HEK293T (cell line): ENCODE measurements at regions not wholly inside any gene's neighbourhood (a gene's known extent, or its start where the extent isn't known, plus 50 kb on each side); places are given as distances from the start of the nearest gene placed in this dataset.

ENCODE experiments used
- CTCF ChIA-PET: fragments of 350-600 bp; formaldehyde crosslinking; extraction: SDS; loops from one replicate; lab custom pipeline; 2021; ENCODE audit warnings: antibody characterized with exemption, inconsistent platforms; lab: Yijun Ruan, JAX
- POLR2A ChIA-PET: fragments of 350-600 bp; formaldehyde crosslinking; extraction: SDS; loops from one replicate; lab custom pipeline; 2020; ENCODE audit warnings: antibody characterized with exemption, inconsistent platforms; lab: Yijun Ruan, JAX
- DNase-seq: peaks from one replicate; pipeline ENCODE4 v3.0.0; 2012; ENCODE audit warnings: mixed read lengths; ENCODE audit errors: extremely low spot score
- ARNT ChIP-seq: fragments of 450-650 bp; IDR thresholded peaks from 2 replicates; pipeline ENCODE4 v1.6.1; 2017; ENCODE audit warnings: mild to moderate bottlenecking
- BHLHE40 ChIP-seq: fragments of 450-650 bp; IDR thresholded peaks from 2 replicates; pipeline ENCODE4 v1.6.1; 2016; ENCODE audit warnings: mild to moderate bottlenecking, moderate library complexity, borderline replicate concordance
- CTBP1 ChIP-seq: fragments of 450-650 bp; IDR thresholded peaks from 2 replicates; pipeline ENCODE4 v1.6.1; 2016; ENCODE audit warnings: borderline replicate concordance
- ELF4 ChIP-seq: fragments of 450-650 bp; IDR thresholded peaks from 2 replicates; pipeline ENCODE4 v1.6.1; 2017; ENCODE audit warnings: antibody characterized with exemption
- FOXA1 ChIP-seq: fragments of 450-650 bp; IDR thresholded peaks from 2 replicates; pipeline ENCODE4 v1.6.1; 2016; ENCODE audit warnings: mild to moderate bottlenecking
- FOXK2 ChIP-seq: fragments of 450-650 bp; IDR thresholded peaks from 2 replicates; pipeline ENCODE4 v1.6.1; 2016; ENCODE audit warnings: mild to moderate bottlenecking
- FOXM1 ChIP-seq: fragments of 450-650 bp; IDR thresholded peaks from 2 replicates; pipeline ENCODE4 v1.6.1; 2017; ENCODE audit warnings: mild to moderate bottlenecking, borderline replicate concordance
- HDGF ChIP-seq: fragments of 450-650 bp; IDR thresholded peaks from 2 replicates; pipeline ENCODE4 v1.6.1; 2017; ENCODE audit warnings: antibody characterized with exemption, borderline replicate concordance
- L3MBTL2 ChIP-seq: fragments of 450-650 bp; conservative IDR thresholded peaks from 2 replicates; pipeline ENCODE4 v1.6.1; 2016; ENCODE audit warnings: mild to moderate bottlenecking
- LEF1 ChIP-seq: fragments of 450-650 bp; IDR thresholded peaks from 2 replicates; pipeline ENCODE4 v1.6.1; 2017; ENCODE audit warnings: mild to moderate bottlenecking, borderline replicate concordance
- NFRKB ChIP-seq: fragments of 450-650 bp; IDR thresholded peaks from 2 replicates; pipeline ENCODE4 v1.6.1; 2016; ENCODE audit warnings: mild to moderate bottlenecking, moderate library complexity
- SP1 ChIP-seq: fragments of 450-650 bp; IDR thresholded peaks from 2 replicates; pipeline ENCODE4 v1.6.1; 2017
- SUZ12 ChIP-seq: fragments of 450-650 bp; IDR thresholded peaks from 2 replicates; pipeline ENCODE4 v1.6.1; 2016; ENCODE audit warnings: mild to moderate bottlenecking
- TARDBP ChIP-seq: fragments of 450-650 bp; IDR thresholded peaks from 2 replicates; pipeline ENCODE4 v1.6.1; 2016
- ZNF384 ChIP-seq: fragments of 450-650 bp; IDR thresholded peaks from 2 replicates; pipeline ENCODE4 v1.6.1; 2016
- TF ChIP-seq, protein P1 (sequence below): fragments of 450-650 bp; IDR thresholded peaks from 2 replicates; pipeline ENCODE4 v1.6.1; 2016

DNA sequence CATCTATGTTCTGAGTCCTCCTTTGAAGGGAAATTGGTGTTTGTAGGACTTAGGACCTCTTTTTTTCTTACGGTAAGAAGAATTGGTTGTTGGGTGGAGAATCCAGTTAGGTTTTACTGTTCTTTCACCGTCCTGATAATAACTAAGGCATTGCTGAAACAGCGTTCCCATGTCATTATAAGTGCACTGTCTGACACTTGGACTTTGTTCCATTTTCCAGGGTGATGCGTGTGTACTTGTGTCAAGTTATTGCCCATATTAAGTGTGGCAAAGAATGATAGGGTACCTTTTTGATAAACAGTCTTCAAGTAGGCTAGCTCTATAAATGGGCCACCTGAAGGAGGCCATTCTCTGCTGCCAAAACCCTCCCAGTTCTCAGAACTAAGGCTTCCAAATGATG, 119.7 kb downstream of the AASDH start:
- ChIA-PET CTCF (no interaction called here), POLR2A (no interaction called here)
- no peak for TF ChIP-seq ZNF384
- no peak for TF ChIP-seq SP1
- no peak for TF ChIP-seq FOXK2
- no peak for TF ChIP-seq ELF4
- TF ChIP-seq, protein P1, sequence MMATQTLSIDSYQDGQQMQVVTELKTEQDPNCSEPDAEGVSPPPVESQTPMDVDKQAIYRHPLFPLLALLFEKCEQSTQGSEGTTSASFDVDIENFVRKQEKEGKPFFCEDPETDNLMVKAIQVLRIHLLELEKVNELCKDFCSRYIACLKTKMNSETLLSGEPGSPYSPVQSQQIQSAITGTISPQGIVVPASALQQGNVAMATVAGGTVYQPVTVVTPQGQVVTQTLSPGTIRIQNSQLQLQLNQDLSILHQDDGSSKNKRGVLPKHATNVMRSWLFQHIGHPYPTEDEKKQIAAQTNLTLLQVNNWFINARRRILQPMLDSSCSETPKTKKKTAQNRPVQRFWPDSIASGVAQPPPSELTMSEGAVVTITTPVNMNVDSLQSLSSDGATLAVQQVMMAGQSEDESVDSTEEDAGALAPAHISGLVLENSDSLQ: no peak
- no peak for DNase-seq

DNA sequence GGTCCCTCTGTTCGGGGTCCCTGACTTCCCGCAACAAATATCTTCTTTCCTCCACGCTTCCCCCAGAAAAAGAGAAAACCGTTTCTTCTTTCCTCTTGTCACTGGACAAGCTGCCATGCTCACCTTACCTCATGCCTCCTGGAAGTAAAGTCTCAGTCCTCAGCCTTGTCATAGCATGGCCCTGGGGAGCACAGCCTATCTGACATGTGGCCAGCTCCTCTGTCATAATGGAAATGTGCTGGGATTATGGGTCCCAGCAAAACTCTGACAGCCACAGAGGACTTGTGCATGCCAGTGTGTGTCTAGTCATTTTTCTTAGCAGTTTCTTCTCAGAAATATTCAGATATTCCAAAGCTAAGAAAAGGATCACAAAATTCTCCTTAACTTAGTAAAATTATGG, 122.4 kb downstream of the AASDH start:
- DNase-seq: no peak
- TF ChIP-seq ARNT (no peak), L3MBTL2 (no peak), LEF1 (no peak), SP1 (no peak), TARDBP (no peak), FOXA1 (no peak), NFRKB (no peak)
- ChIA-PET POLR2A (no interaction called here), CTCF (no interaction called here)

DNA sequence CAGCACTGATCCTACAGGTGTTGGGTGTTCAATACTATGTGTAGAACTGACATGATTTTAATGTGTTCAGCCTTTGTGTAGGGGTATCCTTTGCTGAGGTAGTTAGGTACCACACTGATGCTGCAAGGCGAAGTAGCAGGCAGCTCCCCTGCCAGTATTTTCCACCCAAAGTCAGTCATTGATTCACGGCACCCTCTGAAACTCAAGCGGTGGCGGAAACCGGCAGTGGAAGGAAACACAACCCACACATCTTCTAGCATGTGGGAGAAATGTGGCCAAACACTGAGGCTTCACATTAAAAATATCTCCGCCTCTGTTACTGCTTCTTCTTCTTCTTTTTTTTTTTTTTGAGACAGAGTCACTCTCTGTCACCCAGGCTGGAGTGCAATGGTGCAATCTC, 126.3 kb downstream of the AASDH start:
- no peak for TF ChIP-seq BHLHE40
- no peak for TF ChIP-seq FOXM1
- no peak for TF ChIP-seq FOXA1
- no peak for TF ChIP-seq HDGF
- no peak for TF ChIP-seq SUZ12
- TF ChIP-seq ZNF384: no peak
- no peak for TF ChIP-seq L3MBTL2
- TF ChIP-seq ELF4: no peak
- TF ChIP-seq FOXK2: no peak
- TF ChIP-seq, protein P1: no peak
- TF ChIP-seq NFRKB: no peak
- no peak for DNase-seq
- POLR2A ChIA-PET: no interaction called here
- CTCF ChIA-PET: no interaction called here

DNA sequence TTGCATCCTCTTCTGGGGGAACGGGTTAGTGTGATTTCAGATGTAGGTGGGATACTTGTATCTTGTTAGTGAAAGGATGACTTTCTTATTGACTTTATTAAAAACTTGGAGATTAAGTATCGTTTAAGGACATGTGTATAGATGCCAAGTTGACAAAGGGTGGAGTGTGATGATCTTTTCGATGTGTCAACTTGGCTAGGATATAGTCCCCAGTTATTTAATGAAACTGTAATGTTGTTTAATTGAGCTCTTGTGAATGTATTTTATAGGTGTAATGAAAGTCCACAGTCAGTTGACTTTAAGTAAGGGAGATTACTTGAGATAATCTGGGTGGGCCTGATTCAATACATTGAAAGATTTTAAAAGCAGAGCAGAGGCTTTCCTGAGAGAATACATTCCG, 127.0 kb downstream of the AASDH start:
- CTCF ChIA-PET: no interaction called here
- POLR2A ChIA-PET: no interaction called here
- no peak for TF ChIP-seq LEF1
- DNase-seq: no peak

DNA sequence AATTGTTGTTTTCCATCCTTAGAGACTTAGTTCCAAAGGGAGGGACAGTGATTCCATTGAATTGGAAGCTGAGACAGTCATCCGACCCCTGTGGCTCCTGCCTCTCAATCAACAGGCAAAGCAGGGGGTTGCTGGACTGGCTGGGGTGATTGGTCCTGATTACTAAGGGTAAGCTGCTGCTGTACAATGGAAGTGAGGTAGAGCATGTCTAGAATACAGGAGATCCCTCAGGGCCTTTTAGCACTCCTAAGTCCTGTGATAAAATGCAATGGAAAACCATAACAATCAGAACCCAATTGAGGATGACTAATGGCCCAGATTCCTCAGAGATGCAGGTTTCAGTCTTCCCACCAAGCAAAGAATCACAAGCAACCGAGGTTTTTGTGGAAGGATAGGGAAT, 127.6 kb downstream of the AASDH start:
- TF ChIP-seq, protein P1: no peak
- TF ChIP-seq FOXM1 (no peak), SUZ12 (no peak), ELF4 (no peak), ARNT (no peak), ZNF384 (no peak), SP1 (no peak), HDGF (no peak), LEF1 (no peak), BHLHE40 (no peak), CTBP1 (no peak), TARDBP (no peak), L3MBTL2 (no peak), FOXA1 (no peak), NFRKB (no peak), FOXK2 (no peak)
- ChIA-PET CTCF (no interaction called here), POLR2A (no interaction called here)
- no peak for DNase-seq

DNA sequence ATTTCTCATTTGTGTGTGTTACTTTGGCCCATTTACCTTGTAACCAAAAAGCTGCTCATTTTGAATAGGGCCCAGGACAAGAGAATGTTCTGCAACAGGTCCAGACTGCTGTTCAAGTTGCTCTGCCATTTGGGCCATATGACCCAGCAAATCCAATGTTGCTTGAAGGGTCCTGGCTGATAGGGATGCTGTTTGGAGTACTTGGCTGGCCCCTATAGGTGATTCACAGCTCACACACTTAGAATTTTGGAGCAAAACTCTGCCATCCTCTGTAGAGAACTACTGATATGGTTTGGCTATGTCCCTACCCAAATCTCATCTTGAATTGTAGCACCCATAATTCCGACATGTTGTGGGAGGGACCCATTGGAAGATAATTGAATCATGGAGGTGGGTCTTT, 131.5 kb downstream of the AASDH start:
- ChIA-PET POLR2A (no interaction called here), CTCF (no interaction called here)

DNA sequence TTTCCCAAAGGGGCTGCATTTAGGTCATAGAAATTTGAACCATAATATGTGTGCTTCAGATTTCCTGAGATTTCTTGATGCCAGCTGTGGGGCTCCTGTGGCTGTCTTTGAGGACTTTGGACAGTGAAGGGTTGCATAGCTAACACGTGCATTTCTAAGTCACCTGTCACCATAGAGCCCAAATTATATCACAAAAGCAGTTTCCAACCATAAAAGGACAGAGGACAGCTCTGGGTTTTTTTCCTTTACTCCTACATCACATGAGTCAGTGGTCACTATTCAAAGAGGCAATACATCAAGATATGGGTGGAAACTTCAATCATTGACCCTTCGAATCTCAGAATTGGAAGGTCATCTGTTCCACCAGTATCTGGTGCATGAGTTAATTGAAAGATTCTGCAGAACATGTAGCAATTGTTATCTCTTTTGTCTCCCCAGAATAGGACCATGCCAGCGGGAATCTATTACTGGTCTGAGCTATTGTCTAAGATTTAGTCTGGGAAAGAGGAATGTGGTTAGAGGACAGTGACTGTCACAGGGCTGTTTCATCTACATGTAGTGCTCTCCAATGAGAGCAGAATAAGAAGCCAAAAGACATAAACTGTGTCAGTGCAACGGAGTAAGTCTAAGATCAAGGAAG, 133.5 kb downstream of the AASDH start:
- POLR2A ChIA-PET: no interaction called here
- TF ChIP-seq CTBP1 (no peak), L3MBTL2 (no peak)
- DNase-seq: no peak
- CTCF ChIA-PET: no interaction called here

More for the DNA sequence above, 131.5 kb downstream of the AASDH start:
- TF ChIP-seq FOXK2 (no peak), TARDBP (no peak), BHLHE40 (no peak), L3MBTL2 (no peak), LEF1 (no peak), ARNT (no peak), NFRKB (no peak), SUZ12 (no peak), FOXA1 (no peak), ZNF384 (no peak), SP1 (no peak), CTBP1 (no peak)
- DNase-seq: no peak
